MM.1S (cell line): ENCODE measurements at regions not wholly inside any gene's neighbourhood (a gene's known extent, or its start where the extent isn't known, plus 50 kb on each side); places are given as distances from the start of the nearest gene placed in this dataset.

Experiments used
- CTCF ChIP-seq: fragments of 300-600 bp; sonication (generic); IDR thresholded peaks from 2 replicates; pipeline ENCODE4 v1.5.1; 2016; ENCODE audit warnings: antibody characterized with exemption, low read length, mixed read lengths
- EZH2phosphoT487 ChIP-seq: fragments of 300-600 bp; sonication (generic); IDR thresholded peaks from 2 replicates; pipeline ENCODE4 v1.6.1; 2018; ENCODE audit warnings: antibody characterized with exemption, low read length

DNA sequence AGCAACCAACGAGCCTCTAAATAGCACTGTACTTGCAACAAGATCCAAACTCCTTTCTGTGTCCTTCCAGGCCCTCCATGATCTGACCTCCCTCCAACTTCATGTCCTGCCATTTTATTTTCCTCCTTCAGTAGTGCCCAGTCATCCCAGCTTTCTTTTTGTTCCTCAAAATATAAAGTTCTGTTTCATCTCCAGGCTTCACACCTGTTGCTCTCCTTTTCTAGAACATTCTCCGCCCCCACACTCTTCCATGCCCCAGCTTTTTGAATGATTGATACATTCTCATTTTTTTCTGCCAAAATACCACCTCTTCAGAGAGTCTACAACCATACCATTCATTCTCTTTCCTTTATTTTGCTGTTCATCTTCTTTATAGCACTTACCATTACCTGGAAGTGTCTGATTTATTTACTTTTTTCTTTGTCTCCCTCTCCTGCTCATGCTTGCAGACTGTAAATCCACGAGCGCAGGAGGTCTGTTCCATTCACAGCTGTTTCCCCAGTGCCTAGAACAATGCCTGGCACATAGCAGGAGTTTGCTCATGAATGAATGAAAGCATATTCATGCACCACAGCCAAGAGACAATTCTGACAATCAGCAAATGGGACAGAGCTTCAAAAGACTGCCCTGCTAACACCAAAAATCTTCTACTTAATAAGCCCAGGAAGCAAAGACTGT lies 296.4 kb downstream of the RPAP3 start:
- TF ChIP-seq CTCF (no peak), EZH2phosphoT487 (no peak)
